H9 (cell line): ENCODE measurements at regions not wholly inside any gene's neighbourhood (a gene's known extent, or its start where the extent isn't known, plus 50 kb on each side); places are given as distances from the start of the nearest gene placed in this dataset.

Source experiments
- DNase-seq: peaks from one replicate; pipeline ENCODE4 v3.0.0-alpha.2; 2017
- H2AFZ ChIP-seq: one replicate; pipeline ENCODE4 v1.6.1; 2013; ENCODE audit warnings: mild to moderate bottlenecking, low read length, control low read depth, moderate library complexity
- H2AK5ac ChIP-seq: 2 replicates; pipeline ENCODE4 v1.6.1; 2013; ENCODE audit warnings: low read length, control low read depth, mixed read lengths; ENCODE audit not compliant: insufficient read length
- H2BK120ac ChIP-seq: one replicate; pipeline ENCODE4 v1.6.1; 2013; ENCODE audit warnings: low read depth, mild to moderate bottlenecking, low read length, control low read depth, inconsistent platforms; ENCODE audit not compliant: poor library complexity, severe bottlenecking
- H2BK12ac ChIP-seq: 2 replicates; pipeline ENCODE4 v1.6.1; 2013; ENCODE audit warnings: low read length, control low read depth, mixed read lengths, low read depth; ENCODE audit not compliant: insufficient read length
- H2BK15ac ChIP-seq: 2 replicates; pipeline ENCODE4 v1.6.1; 2013; ENCODE audit warnings: low read depth, low read length, control low read depth
- H2BK20ac ChIP-seq: one replicate; pipeline ENCODE4 v1.6.1; 2013; ENCODE audit warnings: low read depth, mild to moderate bottlenecking, low read length, control low read depth, inconsistent platforms; ENCODE audit not compliant: poor library complexity, severe bottlenecking
- H2BK5ac ChIP-seq: 2 replicates; pipeline ENCODE4 v1.6.1; 2013; ENCODE audit warnings: low read length, control low read depth, mixed read lengths; ENCODE audit not compliant: insufficient read length
- H3K14ac ChIP-seq: 2 replicates; pipeline ENCODE4 v1.6.1; 2013; ENCODE audit warnings: low read length, control low read depth; ENCODE audit not compliant: insufficient read depth
- H3K18ac ChIP-seq: 2 replicates; pipeline ENCODE4 v1.6.1; 2013; ENCODE audit warnings: low read depth, mild to moderate bottlenecking, mixed read lengths, low read length, control low read depth; ENCODE audit not compliant: insufficient read length
- H3K23ac ChIP-seq: 2 replicates; pipeline ENCODE4 v1.6.1; 2013; ENCODE audit warnings: low read length, control low read depth, mixed read lengths, low read depth; ENCODE audit not compliant: insufficient read length
- H3K23me2 ChIP-seq: 2 replicates; pipeline ENCODE4 v1.6.1; 2013; ENCODE audit warnings: low read depth, mild to moderate bottlenecking, mixed read lengths, low read length, control low read depth; ENCODE audit not compliant: insufficient read length, poor library complexity, severe bottlenecking
- H3K27ac ChIP-seq: 2 replicates; pipeline ENCODE4 v1.5.1; 2013; ENCODE audit warnings: low read length, control low read depth, mixed read lengths, low read depth; ENCODE audit not compliant: insufficient read length
- H3K27me3 ChIP-seq: 2 replicates; pipeline ENCODE4 v1.6.1; 2013; ENCODE audit warnings: low read length, control low read depth, inconsistent platforms; ENCODE audit not compliant: insufficient read depth
- H3K4ac ChIP-seq: 2 replicates; pipeline ENCODE4 v1.6.1; 2013; ENCODE audit warnings: low read depth, mild to moderate bottlenecking, control low read depth, inconsistent platforms, low read length, moderate library complexity
- H3K4me1 ChIP-seq: 2 replicates; pipeline ENCODE4 v1.6.1; 2013; ENCODE audit warnings: low read length, control low read depth, inconsistent platforms; ENCODE audit not compliant: insufficient read depth
- H3K4me2 ChIP-seq: 2 replicates; pipeline ENCODE4 v1.6.1; 2013; ENCODE audit warnings: low read length, control low read depth, mixed read lengths; ENCODE audit not compliant: insufficient read length, insufficient read depth
- H3K56ac ChIP-seq: 2 replicates; pipeline ENCODE4 v1.6.1; 2013; ENCODE audit warnings: low read depth, mild to moderate bottlenecking, mixed read lengths, low read length, control low read depth; ENCODE audit not compliant: insufficient read length
- H3K79me1 ChIP-seq: 2 replicates; pipeline ENCODE4 v1.6.1; 2013; ENCODE audit warnings: low read depth, mild to moderate bottlenecking, moderate library complexity, low read length, control low read depth, inconsistent platforms; ENCODE audit not compliant: insufficient read depth, poor library complexity, severe bottlenecking
- H3K79me2 ChIP-seq: 2 replicates; pipeline ENCODE4 v1.6.1; 2013; ENCODE audit warnings: low read length, control low read depth, inconsistent platforms; ENCODE audit not compliant: insufficient read depth
- H3K9ac ChIP-seq: 2 replicates; pipeline ENCODE4 v1.6.1; 2013; ENCODE audit warnings: low read length, control low read depth, mixed read lengths; ENCODE audit not compliant: insufficient read length; ENCODE audit errors: extremely low read depth
- H3K9me3 ChIP-seq: one replicate; pipeline ENCODE4 v1.6.1; 2013; ENCODE audit warnings: low read depth, low read length, inconsistent platforms; ENCODE audit not compliant: control insufficient read depth
- H3T11ph ChIP-seq: one replicate; pipeline ENCODE4 v1.6.1; 2013; ENCODE audit warnings: mild to moderate bottlenecking, low read length, control low read depth, inconsistent platforms
- H4K20me1 ChIP-seq: one replicate; pipeline ENCODE4 v1.6.1; 2013; ENCODE audit not compliant: control insufficient read depth, insufficient read length, insufficient read depth
- H4K5ac ChIP-seq: 2 replicates; pipeline ENCODE4 v1.6.1; 2013; ENCODE audit warnings: low read depth, mild to moderate bottlenecking, mixed read lengths, low read length, control low read depth; ENCODE audit not compliant: insufficient read length
- H4K8ac ChIP-seq: replicated peaks from 2 replicates; pipeline ENCODE4 v1.6.1; 2013; ENCODE audit warnings: low read length, control low read depth, mixed read lengths, low read depth; ENCODE audit not compliant: insufficient read length
- H4K91ac ChIP-seq: 2 replicates; pipeline ENCODE4 v1.6.1; 2013; ENCODE audit warnings: low read depth, mild to moderate bottlenecking, moderate library complexity, mixed read lengths, low read length, control low read depth; ENCODE audit not compliant: insufficient read length
- H3K27ac Mint-ChIP-seq, 3 experiments: 2 replicates in 2 of 3; 3 replicates in 1 of 3; pipeline ENCODE4 v1.8.0; 2020 to 2021; ENCODE audit warnings: mixed read lengths in 3 of 3, mild to moderate bottlenecking in 1 of 3, moderate library complexity in 1 of 3
- H3K27me3 Mint-ChIP-seq: 2 replicates; pipeline ENCODE4 v1.8.0; 2021; ENCODE audit warnings: low read depth, mild to moderate bottlenecking, moderate library complexity, mixed read lengths
- H3K36me3 Mint-ChIP-seq, 3 experiments: 2 replicates in 2 of 3; 3 replicates in 1 of 3; pipeline ENCODE4 v1.8.0; 2020 to 2021; ENCODE audit warnings: low read depth in 3 of 3, mixed read lengths in 3 of 3; ENCODE audit not compliant: insufficient read depth in 1 of 3
- H3K4me1 Mint-ChIP-seq, 2 experiments: 2 replicates each; pipeline ENCODE4 v1.8.0; 2020; ENCODE audit warnings: mixed read lengths in 2 of 2
- H3K4me3 Mint-ChIP-seq, 2 experiments: 2 replicates in 1 of 2; 3 replicates in 1 of 2; pipeline ENCODE4 v1.8.0; 2020 to 2021; ENCODE audit warnings: mild to moderate bottlenecking in 2 of 2, mixed read lengths in 2 of 2, moderate library complexity in 1 of 2
- H3K9me3 Mint-ChIP-seq, 2 experiments: 2 replicates in 1 of 2; 3 replicates in 1 of 2; pipeline ENCODE4 v1.8.0; 2020; ENCODE audit warnings: mild to moderate bottlenecking in 2 of 2, mixed read lengths in 2 of 2, moderate library complexity in 1 of 2
- CTCF ChIP-seq: fragments of 200-600 bp; sonication (generic); conservative IDR thresholded peaks from 3 replicates; pipeline ENCODE4 v1.8.0; 2021; ENCODE audit warnings: antibody characterized with exemption, mild to moderate bottlenecking
- WGBS: extraction: QIAGEN DNeasy Blood & Tissue Kit; methylation state at CpG from one replicate; pipeline ENCODE4 v1.1.7; 2013; ENCODE audit warnings: missing lambda C conversion rate, low lambda C conversion rate, mixed read lengths; ENCODE audit not compliant: insufficient read length; ENCODE audit errors: extremely low coverage; 5-methylcytosine and 5-hydroxymethylcytosine counted together

DNA sequence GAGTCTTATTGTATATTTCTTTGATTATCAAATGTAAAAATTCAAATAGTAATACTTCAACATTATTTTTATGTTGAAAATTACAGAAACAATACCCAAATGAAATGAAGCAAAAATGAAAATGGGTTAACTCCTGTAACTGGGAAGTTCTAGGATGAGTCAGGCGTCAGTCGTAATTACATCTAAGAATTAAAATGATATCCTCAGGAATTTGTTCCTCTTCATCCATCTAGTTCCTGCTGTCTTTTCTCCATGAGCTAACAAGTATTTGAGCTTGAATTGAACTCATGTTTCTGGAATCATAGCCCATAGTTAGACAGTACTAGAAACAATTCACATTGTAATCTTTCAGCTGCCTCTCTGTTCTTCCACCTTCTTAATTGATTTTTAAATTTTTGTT, 568.3 kb upstream of the TLE4 start:
- H3K27ac Mint-ChIP-seq = no peak overlapping the region
- H3K4me1 ChIP-seq = no peaks in the 10 kb centered on the region
- no peak overlapping the region for H2BK120ac ChIP-seq
- no peak overlapping the region for H4K8ac ChIP-seq
- no peak overlapping the region for H3K23ac ChIP-seq
- no peak overlapping the region for H3T11ph ChIP-seq
- H4K20me1 ChIP-seq = no peaks in the 10 kb centered on the region
- no peaks in the 10 kb centered on the region for H3K27me3 ChIP-seq
- H3K18ac ChIP-seq = no peak overlapping the region
- no peaks in the 10 kb centered on the region for H3K79me1 ChIP-seq
- H3K4me1 Mint-ChIP-seq = no peaks in the 10 kb centered on the region
- H2BK15ac ChIP-seq = no peak overlapping the region
- no peak for TF ChIP-seq CTCF
- H2BK20ac ChIP-seq = no peak overlapping the region
- H2BK5ac ChIP-seq = no peak overlapping the region
- H4K5ac ChIP-seq = no peak overlapping the region
- H3K4me2 ChIP-seq = no peak overlapping the region
- no peaks in the 10 kb centered on the region for H3K9me3 Mint-ChIP-seq
- WGBS = no CpG with 5 or more reads among the region's 2 CpGs
- no peak overlapping the region for H3K4ac ChIP-seq
- no peaks in the 10 kb centered on the region for H3K36me3 Mint-ChIP-seq
- H2AK5ac ChIP-seq = no peak overlapping the region
- H2AFZ ChIP-seq = no peak overlapping the region
- H3K56ac ChIP-seq = no peak overlapping the region
- H3K14ac ChIP-seq = no peak overlapping the region
- no peak overlapping the region for H3K27ac ChIP-seq
- H4K91ac ChIP-seq = no peak overlapping the region
- H3K9me3 ChIP-seq = no peaks in the 10 kb centered on the region
- H3K27me3 Mint-ChIP-seq = no peaks in the 10 kb centered on the region
- no peaks in the 10 kb centered on the region for H3K79me2 ChIP-seq
- no peaks in the 10 kb centered on the region for H3K23me2 ChIP-seq
- no peak overlapping the region for H3K9ac ChIP-seq
- no peak overlapping the region for H2BK12ac ChIP-seq
- no peak overlapping the region for H3K4me3 Mint-ChIP-seq
- DNase-seq = no peak
